MM.1S (cell line): ENCODE measurements at regions not wholly inside any gene's neighbourhood (a gene's known extent, or its start where the extent isn't known, plus 50 kb on each side); places are given as distances from the start of the nearest gene placed in this dataset.

ENCODE experiments used
- CTCF ChIP-seq: fragments of 300-600 bp; sonication (generic); IDR thresholded peaks from 2 replicates; pipeline ENCODE4 v1.5.1; 2016; ENCODE audit warnings: antibody characterized with exemption, low read length, mixed read lengths
- EZH2phosphoT487 ChIP-seq: fragments of 300-600 bp; sonication (generic); IDR thresholded peaks from 2 replicates; pipeline ENCODE4 v1.6.1; 2018; ENCODE audit warnings: antibody characterized with exemption, low read length

GRCh38 chr13:56622840-56623239 lies 517.9 kb upstream of the PRR20A start:
- no peak for TF ChIP-seq CTCF
- no peak for TF ChIP-seq EZH2phosphoT487
